Chondrocyte (in vitro differentiated cells): ENCODE measurements at regions not wholly inside any gene's neighbourhood (a gene's known extent, or its start where the extent isn't known, plus 50 kb on each side); places are given as distances from the start of the nearest gene placed in this dataset.

Experiments used
- DNase-seq: peaks from one replicate; pipeline ENCODE4 v3.0.0; 2021; ENCODE audit warnings: mixed read lengths, low spot score
- H3K27ac Mint-ChIP-seq: one replicate; pipeline ENCODE4 v1.8.0; 2021; ENCODE audit warnings: mild to moderate bottlenecking, moderate library complexity, mixed read lengths; ENCODE audit not compliant: unreplicated experiment
- H3K27me3 Mint-ChIP-seq: 2 replicates; pipeline ENCODE4 v1.8.0; 2021; ENCODE audit warnings: low read depth, mixed read lengths
- H3K36me3 Mint-ChIP-seq: 2 replicates; pipeline ENCODE4 v1.8.0; 2021; ENCODE audit warnings: low read depth, mixed read lengths
- H3K4me1 Mint-ChIP-seq: 2 replicates; pipeline ENCODE4 v1.8.0; 2021; ENCODE audit warnings: low read depth, mild to moderate bottlenecking, mixed read lengths
- H3K4me3 Mint-ChIP-seq: one replicate; pipeline ENCODE4 v1.8.0; 2021; ENCODE audit warnings: mild to moderate bottlenecking, moderate library complexity, mixed read lengths; ENCODE audit not compliant: unreplicated experiment
- H3K9me3 Mint-ChIP-seq: 2 replicates; pipeline ENCODE4 v1.8.0; 2021; ENCODE audit warnings: low read depth, mixed read lengths
- CTCF ChIP-seq: fragments of 200-600 bp; sonication (generic); IDR thresholded peaks from 2 replicates; pipeline ENCODE4 v1.5.0; 2021; ENCODE audit warnings: antibody characterized with exemption, mild to moderate bottlenecking, moderate library complexity

GRCh38 chr5:172548311-172548731 is 92.7 kb upstream of the NEURL1B start:
- no peak for TF ChIP-seq CTCF
- Mint-ChIP-seq H3K4me3 (no peak overlapping the region), H3K9me3 (no peaks in the 10 kb centered on the region), H3K27me3 (peaks cover 28% of the 10 kb centered on the region), H3K36me3 (peaks cover 4% of the 10 kb centered on the region), H3K27ac (no peak overlapping the region), H3K4me1 (peaks cover 10% of the 10 kb centered on the region)
- DNase-seq: no peak

- Mint-ChIP-seq H3K4me3 (no peak overlapping the region), H3K27ac (no peak overlapping the region), H3K36me3 (peaks cover 4% of the 10 kb centered on the region), H3K27me3 (peaks cover 25% of the 10 kb centered on the region), H3K9me3 (no peaks in the 10 kb centered on the region), H3K4me1 (peaks cover 6% of the 10 kb centered on the region)
- no peak for DNase-seq
- no peak for TF ChIP-seq CTCF
Observed at GRCh38 chr5:172546196-172546595, 91.9 kb upstream of the SH3PXD2B start.

GRCh38 chr5:172545291-172545801 is 91.0 kb upstream of the SH3PXD2B start:
- H3K36me3 Mint-ChIP-seq: peaks cover 4% of the 10 kb centered on the region
- peaks cover 5% of the 10 kb centered on the region for H3K4me1 Mint-ChIP-seq
- no peak for TF ChIP-seq CTCF
- no peaks in the 10 kb centered on the region for H3K9me3 Mint-ChIP-seq
- no peak overlapping the region for H3K4me3 Mint-ChIP-seq
- H3K27me3 Mint-ChIP-seq: peaks cover 25% of the 10 kb centered on the region
- DNase-seq: no peak
- no peak overlapping the region for H3K27ac Mint-ChIP-seq

GRCh38 chr5:172544371-172545095 is 90.2 kb upstream of the SH3PXD2B start:
- H3K36me3 Mint-ChIP-seq: peaks cover 4% of the 10 kb centered on the region
- peaks cover 25% of the 10 kb centered on the region for H3K27me3 Mint-ChIP-seq
- H3K4me1 Mint-ChIP-seq: peaks cover 5% of the 10 kb centered on the region
- no peak overlapping the region for H3K27ac Mint-ChIP-seq
- no peak for TF ChIP-seq CTCF
- no peak for DNase-seq
- no peaks in the 10 kb centered on the region for H3K9me3 Mint-ChIP-seq
- H3K4me3 Mint-ChIP-seq: no peak overlapping the region

- no peak for TF ChIP-seq CTCF
- Mint-ChIP-seq H3K4me3 (no peak overlapping the region), H3K27ac (no peak overlapping the region), H3K4me1 (peaks cover 5% of the 10 kb centered on the region), H3K27me3 (peaks cover 25% of the 10 kb centered on the region), H3K36me3 (peaks cover 4% of the 10 kb centered on the region), H3K9me3 (no peaks in the 10 kb centered on the region)
- no peak for DNase-seq
Observed at GRCh38 chr5:172543484-172544298, 89.4 kb upstream of the SH3PXD2B start.
